Suprapubic skin (tissue), 4 donors: ENCODE measurements at regions not wholly inside any gene's neighbourhood (a gene's known extent, or its start where the extent isn't known, plus 50 kb on each side); places are given as distances from the start of the nearest gene placed in this dataset.

Experiments used
- DNase-seq, 2 donors: peaks; one replicate each; pipeline ENCODE4 v3.0.0-alpha.2; 2019; ENCODE audit warnings: low spot score in 2 of 2
- H3K27ac ChIP-seq: fragments of 200-600 bp; sonication (generic); one replicate; pipeline ENCODE4 v1.5.1; 2019
- H3K27me3 ChIP-seq: fragments of 200-600 bp; sonication (generic); one replicate; pipeline ENCODE4 v1.5.1; 2019
- H3K36me3 ChIP-seq: fragments of 200-600 bp; sonication (generic); one replicate; pipeline ENCODE4 v1.5.1; 2019
- H3K4me1 ChIP-seq: fragments of 200-600 bp; sonication (generic); one replicate; pipeline ENCODE4 v1.5.1; 2019
- H3K4me3 ChIP-seq: fragments of 200-600 bp; sonication (generic); one replicate; pipeline ENCODE4 v1.5.1; 2019; ENCODE audit warnings: mild to moderate bottlenecking
- H3K9me3 ChIP-seq: fragments of 200-600 bp; sonication (generic); one replicate; pipeline ENCODE4 v1.5.1; 2019
- CTCF ChIP-seq, 2 donors: fragments of 200-600 bp in 1 of 2; fragments of 450-650 bp in 1 of 2; sonication (generic) in 1 of 2; IDR thresholded peaks; one replicate each; pipeline ENCODE4 v1.5.1; 2016 to 2019; ENCODE audit warnings: antibody characterized with exemption in 2 of 2, mild to moderate bottlenecking in 1 of 2, moderate library complexity in 1 of 2
- EP300 ChIP-seq: sonication (generic); formaldehyde crosslinking; IDR thresholded peaks from one replicate; pipeline ENCODE4 v1.6.1; 2017; ENCODE audit warnings: antibody characterized with exemption
- POLR2A ChIP-seq, 2 donors: fragments of 450-650 bp; IDR thresholded peaks; one replicate each; pipeline ENCODE4 v1.6.1; 2017; ENCODE audit warnings: antibody characterized with exemption in 2 of 2, mild to moderate bottlenecking in 2 of 2, moderate library complexity in 2 of 2
- POLR2AphosphoS5 ChIP-seq, 3 donors: sonication (generic); formaldehyde crosslinking; IDR thresholded peaks; one replicate each; pipeline ENCODE4 v1.6.1; 2017; ENCODE audit warnings: antibody characterized with exemption in 3 of 3
- WGBS: methylation state at CpG from one replicate; pipeline ENCODE4 v1.1.5; 2018; 5-methylcytosine and 5-hydroxymethylcytosine counted together

DNA sequence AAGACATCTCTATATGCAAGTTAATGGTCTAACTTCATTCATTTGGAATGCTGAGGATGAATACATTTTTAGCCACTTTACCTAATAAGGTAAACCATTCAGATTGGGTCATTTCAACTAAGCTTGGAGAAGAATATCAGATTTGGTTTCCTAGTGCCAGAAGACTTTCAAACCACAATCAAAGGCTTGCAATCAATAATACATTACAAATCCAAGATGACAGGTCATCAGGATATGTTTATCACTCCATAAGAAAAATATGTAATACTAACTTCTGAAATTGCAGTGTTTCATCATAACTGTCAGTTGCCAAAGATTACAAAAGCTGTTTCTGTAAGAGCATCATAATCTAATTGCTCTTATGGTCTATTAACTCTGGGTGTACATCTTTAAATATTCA is 654.0 kb downstream of the COL12A1 start:
- Histone ChIP-seq H3K4me3 (no peak overlapping the region), H3K9me3 (no peaks in the 10 kb centered on the region), H3K36me3 (no peaks in the 10 kb centered on the region), H3K4me1 (no peaks in the 10 kb centered on the region), H3K27me3 (no peaks in the 10 kb centered on the region), H3K27ac (no peak overlapping the region)
- TF ChIP-seq EP300 = no peak
- TF ChIP-seq POLR2A (IDR thresholded peaks at IDR 0.05) = no peak
- TF ChIP-seq POLR2AphosphoS5 (IDR thresholded peaks at IDR 0.05) = no peak
- no peak for TF ChIP-seq CTCF (IDR thresholded peaks at IDR 0.05)
- DNase-seq = no peak

DNA sequence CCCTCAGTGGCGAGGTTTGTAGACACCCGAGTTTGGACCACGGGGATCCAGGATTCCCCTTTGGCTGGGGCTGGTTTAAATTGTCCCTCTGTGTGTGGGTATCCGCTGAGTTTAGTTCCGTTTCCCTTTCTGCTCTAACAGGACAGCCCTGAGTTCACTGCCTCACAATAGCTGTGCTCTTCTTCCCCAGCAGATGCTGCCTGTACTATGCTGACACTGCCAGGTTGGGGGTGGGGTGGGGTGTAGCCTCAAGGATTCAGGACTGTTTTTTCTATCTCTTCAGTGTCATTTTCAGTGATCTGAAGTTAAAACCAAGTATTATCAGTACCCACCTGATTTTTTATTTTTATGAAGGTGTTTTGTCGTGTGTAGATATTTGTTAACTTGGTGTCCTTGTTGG is 655.0 kb downstream of the COL12A1 start:
- DNase-seq = no peak
- H3K27ac ChIP-seq = no peak overlapping the region
- TF ChIP-seq POLR2A (IDR thresholded peaks at IDR 0.05) (no peak), CTCF (IDR thresholded peaks at IDR 0.05) (no peak), EP300 (no peak), POLR2AphosphoS5 (IDR thresholded peaks at IDR 0.05) (no peak)
- peaks cover 2% of the 10 kb centered on the region for H3K9me3 ChIP-seq
- H3K27me3 ChIP-seq = no peaks in the 10 kb centered on the region
- WGBS = 96% methylated on average over 6 of the region's 6 CpGs
- H3K36me3 ChIP-seq = no peaks in the 10 kb centered on the region
- H3K4me1 ChIP-seq = no peaks in the 10 kb centered on the region
- no peak overlapping the region for H3K4me3 ChIP-seq

DNA sequence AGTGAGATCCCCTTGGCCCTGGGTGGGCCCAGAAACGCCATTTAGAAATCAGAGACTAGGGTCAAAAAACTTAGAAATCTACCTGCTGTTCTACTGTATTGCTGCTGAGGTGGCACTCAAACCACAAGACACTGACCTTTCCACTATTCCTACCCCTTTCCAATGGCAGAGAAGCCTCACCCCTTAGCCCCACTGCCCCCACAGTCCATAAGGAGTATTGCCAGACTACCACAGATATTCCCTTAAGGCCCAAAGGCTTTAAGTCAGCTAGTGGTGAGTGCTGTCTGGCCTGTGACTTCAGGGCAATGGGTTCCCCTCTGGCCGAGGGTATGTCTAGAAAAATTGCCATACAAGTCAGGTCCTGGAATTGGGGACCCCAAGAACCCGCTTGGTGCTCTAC is 656.1 kb downstream of the COL12A1 start:
- no peaks in the 10 kb centered on the region for H3K36me3 ChIP-seq
- H3K27ac ChIP-seq = no peak overlapping the region
- TF ChIP-seq POLR2A (IDR thresholded peaks at IDR 0.05) = no peak
- no peak for TF ChIP-seq CTCF (IDR thresholded peaks at IDR 0.05)
- TF ChIP-seq EP300 = no peak
- no peak for TF ChIP-seq POLR2AphosphoS5 (IDR thresholded peaks at IDR 0.05)
- H3K4me1 ChIP-seq = no peaks in the 10 kb centered on the region
- no peak for DNase-seq
- H3K9me3 ChIP-seq = peaks cover 7% of the 10 kb centered on the region
- H3K4me3 ChIP-seq = no peak overlapping the region
- no peaks in the 10 kb centered on the region for H3K27me3 ChIP-seq
- 100% methylated on average over 2 of the region's 3 CpGs for WGBS

GRCh38 chr6:74534465-74535211 is 671.2 kb downstream of the COL12A1 start:
- Histone ChIP-seq H3K27me3 (no peaks in the 10 kb centered on the region), H3K4me1 (no peaks in the 10 kb centered on the region), H3K9me3 (no peaks in the 10 kb centered on the region), H3K4me3 (no peak overlapping the region), H3K36me3 (no peaks in the 10 kb centered on the region), H3K27ac (no peak overlapping the region)
- DNase-seq = no peak
- WGBS = 63% methylated on average over 2 of the region's 2 CpGs
- TF ChIP-seq POLR2A (IDR thresholded peaks at IDR 0.05) (no peak), POLR2AphosphoS5 (IDR thresholded peaks at IDR 0.05) (peak in 1 of 3 donors; percentile 26)

- DNase-seq = no peak
- Histone ChIP-seq H3K27me3 (no peaks in the 10 kb centered on the region), H3K36me3 (no peaks in the 10 kb centered on the region), H3K4me3 (no peak overlapping the region), H3K4me1 (no peaks in the 10 kb centered on the region), H3K27ac (no peak overlapping the region), H3K9me3 (peaks cover 4% of the 10 kb centered on the region)
- WGBS = 48% methylated on average over 1 of the region's 1 CpG
- TF ChIP-seq EP300 (no peak), CTCF (IDR thresholded peaks at IDR 0.05) (no peak), POLR2AphosphoS5 (IDR thresholded peaks at IDR 0.05) (no peak), POLR2A (IDR thresholded peaks at IDR 0.05) (no peak)
These were observed 686.7 kb downstream of the COL12A1 start for GRCh38 chr6:74519163-74519562.

- Histone ChIP-seq H3K4me3 (no peak overlapping the region), H3K36me3 (no peaks in the 10 kb centered on the region), H3K27ac (no peak overlapping the region), H3K27me3 (no peaks in the 10 kb centered on the region), H3K9me3 (peaks cover 4% of the 10 kb centered on the region), H3K4me1 (no peaks in the 10 kb centered on the region)
- 82% methylated on average over 1 of the region's 1 CpG for WGBS
- DNase-seq = no peak
- TF ChIP-seq EP300 = no peak
- no peak for TF ChIP-seq CTCF (IDR thresholded peaks at IDR 0.05)
- no peak for TF ChIP-seq POLR2AphosphoS5 (IDR thresholded peaks at IDR 0.05)
These were observed 687.8 kb downstream of the COL12A1 start for GRCh38 chr6:74518035-74518434.
